VCaP (cell line): ENCODE measurements at regions not wholly inside any gene's neighbourhood (a gene's known extent, or its start where the extent isn't known, plus 50 kb on each side); places are given as distances from the start of the nearest gene placed in this dataset.

Experiments used
- H3K27ac ChIP-seq: fragments of 450-650 bp; 2 replicates; pipeline ENCODE4 v1.5.1; 2017
- TF ChIP-seq, protein P1 (sequence below): fragments of 450-650 bp; conservative IDR thresholded peaks from 2 replicates; pipeline ENCODE4 v1.5.1; 2017; ENCODE audit warnings: mild to moderate bottlenecking, moderate library complexity

DNA sequence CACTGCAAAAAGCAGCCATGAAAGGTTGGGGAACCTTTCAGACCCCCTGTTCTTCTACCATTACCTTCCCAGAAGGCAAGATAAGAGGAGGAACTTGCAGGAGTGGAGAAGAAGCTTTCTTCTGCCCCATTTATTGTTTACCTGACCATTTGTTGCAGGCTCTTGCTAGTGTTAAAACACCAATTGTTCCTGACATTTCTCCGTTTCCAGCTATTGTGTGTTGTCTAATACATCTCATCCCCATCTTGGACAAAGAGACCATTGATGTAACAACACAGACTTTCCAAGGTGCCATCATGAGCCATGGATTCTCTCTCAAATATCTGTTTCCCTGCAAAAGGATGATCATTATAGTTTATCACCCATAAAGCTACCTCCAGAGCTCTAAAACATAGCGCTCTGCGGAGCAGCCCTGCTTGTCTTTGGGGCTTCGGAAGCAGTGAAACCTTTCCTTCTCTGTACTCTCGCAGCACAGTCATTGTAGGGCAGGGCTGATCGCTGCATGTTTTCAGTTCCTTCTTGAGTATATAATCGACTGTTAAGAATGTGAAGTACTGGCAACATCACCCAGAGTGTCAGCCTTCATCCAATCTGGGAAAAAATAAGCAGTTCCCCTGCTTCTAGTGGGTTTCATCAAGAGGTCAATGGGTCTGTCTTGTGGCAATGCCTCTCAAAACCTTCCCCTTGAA, 680.0 kb downstream of the SEMA5A start:
- TF ChIP-seq, protein P1, sequence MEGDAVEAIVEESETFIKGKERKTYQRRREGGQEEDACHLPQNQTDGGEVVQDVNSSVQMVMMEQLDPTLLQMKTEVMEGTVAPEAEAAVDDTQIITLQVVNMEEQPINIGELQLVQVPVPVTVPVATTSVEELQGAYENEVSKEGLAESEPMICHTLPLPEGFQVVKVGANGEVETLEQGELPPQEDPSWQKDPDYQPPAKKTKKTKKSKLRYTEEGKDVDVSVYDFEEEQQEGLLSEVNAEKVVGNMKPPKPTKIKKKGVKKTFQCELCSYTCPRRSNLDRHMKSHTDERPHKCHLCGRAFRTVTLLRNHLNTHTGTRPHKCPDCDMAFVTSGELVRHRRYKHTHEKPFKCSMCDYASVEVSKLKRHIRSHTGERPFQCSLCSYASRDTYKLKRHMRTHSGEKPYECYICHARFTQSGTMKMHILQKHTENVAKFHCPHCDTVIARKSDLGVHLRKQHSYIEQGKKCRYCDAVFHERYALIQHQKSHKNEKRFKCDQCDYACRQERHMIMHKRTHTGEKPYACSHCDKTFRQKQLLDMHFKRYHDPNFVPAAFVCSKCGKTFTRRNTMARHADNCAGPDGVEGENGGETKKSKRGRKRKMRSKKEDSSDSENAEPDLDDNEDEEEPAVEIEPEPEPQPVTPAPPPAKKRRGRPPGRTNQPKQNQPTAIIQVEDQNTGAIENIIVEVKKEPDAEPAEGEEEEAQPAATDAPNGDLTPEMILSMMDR: no peak

DNA sequence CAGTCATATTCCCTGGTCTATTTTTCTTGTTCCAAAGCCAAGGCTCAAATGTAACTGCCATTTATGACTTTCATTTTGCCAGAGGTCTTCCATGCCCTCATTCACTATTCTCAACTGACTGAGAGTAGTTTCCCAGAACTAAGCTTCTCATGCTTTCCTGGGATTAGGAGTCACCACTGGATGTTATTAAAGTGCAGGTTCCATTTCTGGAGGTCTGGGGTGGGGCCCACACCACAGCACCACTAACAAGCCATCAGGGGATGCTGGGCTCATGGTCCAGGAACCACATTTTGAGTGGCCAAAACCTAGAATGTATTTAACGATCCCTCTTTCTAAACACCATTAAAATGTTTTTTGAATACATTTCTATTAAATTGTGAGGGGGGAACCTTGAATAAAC, 677.6 kb downstream of the SEMA5A start:
- TF ChIP-seq, protein P1: no peak
- H3K27ac ChIP-seq: no peak overlapping the region

More for the DNA sequence above, 680.0 kb downstream of the SEMA5A start:
- H3K27ac ChIP-seq: no peak overlapping the region

DNA sequence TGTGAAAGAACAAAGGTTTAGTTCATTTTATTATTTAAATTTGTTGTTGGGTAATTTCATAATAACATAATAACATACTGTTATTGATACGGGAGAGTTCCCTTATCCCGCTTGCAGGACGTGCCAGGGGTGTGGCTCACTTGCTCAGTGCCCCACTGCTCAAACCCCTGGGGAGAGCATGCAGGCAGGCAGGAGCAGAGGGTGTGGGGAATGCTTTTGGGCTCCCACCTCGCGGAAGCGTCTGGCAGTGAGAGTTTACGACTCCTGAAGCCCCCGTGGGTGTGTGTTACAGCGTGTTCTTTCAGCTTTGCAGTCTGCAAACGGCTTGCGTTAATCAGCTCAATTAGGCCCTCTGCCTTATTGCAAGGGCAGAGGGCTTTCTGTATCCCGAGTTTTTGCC, 675.9 kb downstream of the SEMA5A start:
- TF ChIP-seq, protein P1: no peak
- no peak overlapping the region for H3K27ac ChIP-seq

DNA sequence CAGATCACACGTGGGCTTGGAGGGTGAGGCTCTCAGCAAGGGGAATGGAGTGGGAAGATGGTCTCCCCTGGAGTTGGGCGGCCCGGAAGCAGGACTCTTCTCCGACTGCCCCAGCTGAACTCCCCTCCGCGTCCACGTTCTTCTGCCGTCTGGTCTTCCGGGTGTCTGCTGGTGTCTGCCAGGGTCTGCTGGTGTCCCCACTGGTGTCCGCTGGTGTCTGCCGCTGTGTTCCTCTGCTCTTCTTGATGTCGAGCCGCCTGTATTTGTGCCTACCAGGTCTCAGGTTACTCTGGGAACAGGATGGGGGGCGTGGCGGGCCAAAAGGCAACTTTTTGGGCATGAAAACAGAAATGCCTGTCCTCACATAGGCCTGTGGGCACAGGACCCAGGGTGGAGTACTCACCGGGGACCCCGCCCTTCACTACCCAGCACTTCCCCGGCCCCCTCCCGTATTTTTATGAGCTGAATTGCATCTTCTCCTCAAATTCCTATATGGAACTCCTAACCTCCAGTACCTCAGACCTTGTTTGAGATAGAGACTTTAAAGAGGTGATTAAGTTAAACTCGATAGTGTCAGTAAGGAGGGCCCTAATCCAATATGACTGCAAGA, 675.4 kb downstream of the SEMA5A start:
- no peak overlapping the region for H3K27ac ChIP-seq
- TF ChIP-seq, protein P1: no peak

DNA sequence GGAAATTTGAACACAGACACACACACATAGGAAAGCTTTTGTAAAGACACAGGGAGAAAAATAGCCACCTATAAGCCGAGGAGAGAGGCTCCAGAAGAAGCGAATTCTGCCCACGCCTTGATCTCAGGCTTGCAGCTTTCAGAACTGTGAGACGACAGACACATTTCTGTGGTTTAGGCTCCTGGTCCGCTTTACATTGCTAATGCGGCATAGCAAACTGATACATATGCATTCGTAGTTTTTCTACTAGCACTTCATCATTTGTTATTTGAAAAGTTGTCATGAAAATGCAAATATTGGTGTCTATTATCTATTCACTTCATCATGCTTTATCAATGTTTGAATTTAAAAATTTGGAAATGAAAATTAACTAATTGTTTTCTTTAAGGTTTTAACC, 674.9 kb downstream of the SEMA5A start:
- TF ChIP-seq, protein P1: no peak
- H3K27ac ChIP-seq: no peak overlapping the region

DNA sequence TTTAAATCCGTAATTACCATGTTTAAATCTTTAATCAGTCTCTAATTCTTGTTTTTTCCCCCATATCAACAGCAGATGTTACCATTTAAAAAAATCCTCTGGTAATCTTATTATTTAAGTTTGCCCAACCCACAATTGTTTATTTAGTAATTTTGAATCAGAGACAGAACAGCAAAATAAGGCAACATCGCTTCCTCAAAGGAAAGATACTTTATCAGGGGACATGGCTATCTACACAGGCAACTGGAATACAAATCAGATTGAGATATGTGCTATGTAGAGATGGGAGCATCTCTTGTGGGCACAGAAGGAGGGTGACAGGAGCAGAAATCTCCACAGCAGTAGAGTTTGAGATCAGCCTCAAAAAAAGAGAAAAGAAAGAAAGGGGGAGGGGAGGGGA, 674.4 kb downstream of the SEMA5A start:
- no peak overlapping the region for H3K27ac ChIP-seq
- TF ChIP-seq, protein P1: no peak

DNA sequence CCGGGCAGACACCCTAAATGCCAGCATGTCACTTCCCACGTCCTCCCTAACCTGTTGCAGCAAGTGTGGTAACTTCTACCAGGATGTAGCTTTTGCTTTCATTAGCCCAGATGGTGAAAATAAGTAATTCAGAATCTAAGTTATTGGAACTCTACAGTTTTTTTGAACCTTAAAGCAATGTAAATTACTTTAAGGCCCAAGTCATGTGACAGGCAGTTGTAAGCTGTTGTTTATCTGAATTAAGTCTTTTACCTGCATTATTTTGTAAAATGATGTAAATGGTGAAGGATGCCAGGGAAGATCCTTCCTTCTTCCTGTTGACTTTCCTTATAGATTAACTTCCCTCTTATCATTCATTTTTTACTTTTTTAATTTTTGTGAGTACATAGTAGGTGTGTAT, 670.2 kb downstream of the SEMA5A start:
- TF ChIP-seq, protein P1: no peak
- H3K27ac ChIP-seq: no peak overlapping the region
